Endothelial cell of umbilical vein (primary cell): ENCODE measurements at regions not wholly inside any gene's neighbourhood (a gene's known extent, or its start where the extent isn't known, plus 50 kb on each side); places are given as distances from the start of the nearest gene placed in this dataset.

ENCODE experiments used
- BruUV-seq: library from RNA; stranded (reverse); fragments of 400-500 nt; replicated peaks from 2 replicates; lab custom pipeline; 2021; lab: Mats Ljungman, UMichigan
- CTCF ChIA-PET: fragments of 300-600, 350-600 bp; sonication (Branson Sonifier 250); formaldehyde crosslinking; loops from one replicate; lab custom pipeline; 2021; ENCODE audit warnings: antibody characterized with exemption, inconsistent platforms; lab: Charles Lee
- POLR2A ChIA-PET: fragments of 300-600, 350-600 bp; sonication (Branson Sonifier 250); formaldehyde crosslinking; loops from one replicate; lab custom pipeline; 2021; ENCODE audit warnings: antibody characterized with exemption, inconsistent platforms; lab: Charles Lee
- DNase-seq: peaks from one replicate; pipeline ENCODE4 v3.0.0-alpha.2; 2011; ENCODE audit warnings: low read depth, low spot score
- FAIRE-seq: peaks from 2 replicates; lab custom pipeline; 2011; peaks lifted over from hg19 to GRCh38; lab: Jason Lieb, UNC
- H2AFZ ChIP-seq: 2 replicates; pipeline ENCODE4 v1.6.0; 2012; ENCODE audit warnings: low read depth, low read length, control low read depth, inconsistent platforms
- H3K27ac ChIP-seq: 2 replicates; pipeline ENCODE4 v1.5.1; 2011; ENCODE audit warnings: low read depth, mild to moderate bottlenecking, control low read depth, low read length, moderate library complexity; ENCODE audit not compliant: insufficient read depth
- H3K27me3 ChIP-seq, 2 experiments: 2 replicates each; pipeline versions ENCODE4 v1.6.0 to v1.6.1; 2011; ENCODE audit warnings: low read length in 2 of 2, mixed read lengths in 1 of 2; ENCODE audit not compliant: control insufficient read depth in 2 of 2, insufficient read depth in 2 of 2
- H3K36me3 ChIP-seq, 2 experiments: 2 replicates in 1 of 2; 3 replicates in 1 of 2; pipeline ENCODE4 v1.5.1; 2011; ENCODE audit warnings: low read length in 2 of 2, mild to moderate bottlenecking in 1 of 2, moderate library complexity in 1 of 2; ENCODE audit not compliant: control insufficient read depth in 2 of 2, insufficient read depth in 2 of 2; ENCODE audit errors: extremely low read depth in 1 of 2
- H3K4me1 ChIP-seq: 3 replicates; pipeline ENCODE4 v1.5.1; 2011; ENCODE audit warnings: mild to moderate bottlenecking, low read length; ENCODE audit not compliant: control insufficient read depth, insufficient read depth; ENCODE audit errors: extremely low read depth
- H3K4me2 ChIP-seq: 2 replicates; pipeline ENCODE4 v1.6.1; 2011; ENCODE audit warnings: low read length, control low read depth, mixed read lengths; ENCODE audit not compliant: insufficient read depth
- H3K4me3 ChIP-seq, 3 experiments: fragments of 200-600 bp in 1 of 3; sonication (generic), shearing (Covaris generic) in 1 of 3; replicated peaks in 1 of 3; 2 replicates each; pipeline ENCODE4 v1.5.1; 2011 to 2016; ENCODE audit warnings: control low read depth in 3 of 3, low read length in 3 of 3, mild to moderate bottlenecking in 2 of 3, inconsistent platforms in 1 of 3, low read depth in 1 of 3, moderate library complexity in 1 of 3; ENCODE audit not compliant: insufficient read depth in 1 of 3
- H3K79me2 ChIP-seq: 2 replicates; pipeline ENCODE4 v1.6.0; 2012; ENCODE audit warnings: low read length, inconsistent platforms; ENCODE audit not compliant: control insufficient read depth, insufficient read depth
- H3K9ac ChIP-seq: replicated peaks from 2 replicates; pipeline ENCODE3; 2011; ENCODE audit warnings: low read length, control low read depth; ENCODE audit not compliant: insufficient read depth; ENCODE audit errors: extremely low read depth
- H3K9me1 ChIP-seq: replicated peaks from 3 replicates; pipeline ENCODE4 v1.6.0; 2011; ENCODE audit warnings: mild to moderate bottlenecking, low read length; ENCODE audit not compliant: control insufficient read depth, insufficient read depth; ENCODE audit errors: extremely low read depth
- H3K9me3 ChIP-seq: replicated peaks from 2 replicates; pipeline ENCODE4 v1.5.1; 2012; ENCODE audit warnings: low read length, inconsistent platforms; ENCODE audit not compliant: control insufficient read depth, insufficient read depth
- H4K20me1 ChIP-seq: replicated peaks from 2 replicates; pipeline ENCODE3; 2011; ENCODE audit warnings: mild to moderate bottlenecking, low read length; ENCODE audit not compliant: control insufficient read depth, insufficient read depth; ENCODE audit errors: extremely low read depth
- CTCF ChIP-seq, 2 donors: IDR thresholded peaks; 1 replicate in 1 of 2; 2 replicates in 1 of 2; pipeline ENCODE4 v1.5.1; 2011; ENCODE audit warnings: low read length in 2 of 2, mild to moderate bottlenecking in 2 of 2, moderate library complexity in 2 of 2, control low read depth in 1 of 2, inconsistent platforms in 1 of 2, low read depth in 1 of 2; ENCODE audit not compliant: insufficient read depth in 1 of 2; ENCODE audit errors: extremely low read depth in 1 of 2
- EZH2 ChIP-seq: IDR thresholded peaks from 2 replicates; pipeline ENCODE4 v1.6.1; 2012; ENCODE audit warnings: borderline replicate concordance, low read depth, mild to moderate bottlenecking, moderate library complexity, low read length, inconsistent platforms; ENCODE audit not compliant: severe bottlenecking
- FOS ChIP-seq: IDR thresholded peaks from 2 replicates; pipeline ENCODE4 v1.6.1; 2011; ENCODE audit warnings: mild to moderate bottlenecking, low read length, moderate library complexity, borderline replicate concordance; ENCODE audit not compliant: insufficient read depth
- GATA2 ChIP-seq: IDR thresholded peaks from 2 replicates; pipeline ENCODE4 v1.7.0; 2011; ENCODE audit warnings: low read depth, mild to moderate bottlenecking, moderate library complexity, mixed read lengths, low read length; ENCODE audit not compliant: insufficient read length, insufficient read depth
- JUN ChIP-seq: IDR thresholded peaks from 2 replicates; pipeline ENCODE4 v1.6.1; 2011; ENCODE audit warnings: borderline replicate concordance, low read depth; ENCODE audit not compliant: insufficient read length, insufficient read depth
- MAX ChIP-seq: IDR thresholded peaks from 2 replicates; pipeline ENCODE4 v1.6.1; 2011; ENCODE audit not compliant: insufficient read depth, insufficient read length
- MYC ChIP-seq: IDR thresholded peaks from one replicate; pipeline ENCODE4 v1.6.1; 2011; ENCODE audit warnings: mild to moderate bottlenecking, low read depth, low read length
- POLR2A ChIP-seq: IDR thresholded peaks from 2 replicates; pipeline ENCODE4 v1.6.1; 2012; ENCODE audit warnings: low read depth, mild to moderate bottlenecking, control low read depth, low read length
- POLR2AphosphoS5 ChIP-seq: IDR thresholded peaks from 2 replicates; pipeline ENCODE4 v1.6.1; 2012; ENCODE audit warnings: low read depth, mild to moderate bottlenecking, control low read depth, low read length, moderate library complexity; ENCODE audit not compliant: insufficient read depth
- dilution Hi-C: fragments of 300-500 bp; cut with MboI; formaldehyde crosslinking; loops from one replicate; pipeline ENCODE4 v1.15.0; 2019; ENCODE audit warnings: low sequenced_read_pairs; ENCODE audit not compliant: extremely low pct_ligation_motif_present
- intact Hi-C: fragments of 100-400 bp; cut with micrococcal nuclease; formaldehyde crosslinking; loops from one replicate; pipeline ENCODE4 v1.10.0; 2022

- Histone ChIP-seq H3K36me3 (no peaks in the 10 kb centered on the region), H2AFZ (no peak overlapping the region), H3K9ac (no peak overlapping the region), H4K20me1 (no peaks in the 10 kb centered on the region), H3K27me3 (no peaks in the 10 kb centered on the region), H3K27ac (no peak overlapping the region), H3K4me3 (no peak overlapping the region), H3K9me3 (no peaks in the 10 kb centered on the region), H3K4me1 (no peaks in the 10 kb centered on the region), H3K79me2 (no peaks in the 10 kb centered on the region), H3K9me1 (no peaks in the 10 kb centered on the region), H3K4me2 (no peak overlapping the region)
- BruUV-seq = no TSS peak
- dilution Hi-C loops = no loop called here
- TF ChIP-seq POLR2A (no peak), MAX (no peak), POLR2AphosphoS5 (no peak), MYC (no peak), FOS (no peak), JUN (no peak), GATA2 (no peak), EZH2 (no peak), CTCF (IDR thresholded peaks at IDR 0.05; ENCODE audit: extremely low read depth in 1 of 2, insufficient read depth in 1 of 2, low read depth in 1 of 2, low read length in 2 of 2) (no peak)
- ChIA-PET POLR2A (no interaction called here), CTCF (no interaction called here)
- DNase-seq (no peak), FAIRE-seq (no peak)
- intact Hi-C loops = no loop called here
Measured at GRCh38 chr6:3640868-3641267, 110.6 kb downstream of the PXDC1 start.
